Mesendoderm (in vitro differentiated cells): ENCODE measurements at regions not wholly inside any gene's neighbourhood (a gene's known extent, or its start where the extent isn't known, plus 50 kb on each side); places are given as distances from the start of the nearest gene placed in this dataset.

Source experiments
- DNase-seq: peaks from one replicate; pipeline ENCODE4 v3.0.0; 2013
- H2AK5ac ChIP-seq: 2 replicates; pipeline ENCODE4 v1.6.1; 2013; ENCODE audit warnings: low read length, inconsistent platforms
- H2BK120ac ChIP-seq: 2 replicates; pipeline ENCODE4 v1.6.1; 2013; ENCODE audit warnings: low read depth, mild to moderate bottlenecking, low read length, moderate library complexity, mixed read lengths
- H2BK15ac ChIP-seq: replicated peaks from 2 replicates; pipeline ENCODE4 v1.6.1; 2013; ENCODE audit warnings: low read depth, mild to moderate bottlenecking, moderate library complexity
- H2BK5ac ChIP-seq: 2 replicates; pipeline ENCODE4 v1.6.1; 2013; ENCODE audit warnings: low read length, inconsistent platforms
- H3K18ac ChIP-seq: 2 replicates; pipeline ENCODE4 v1.6.1; 2013; ENCODE audit warnings: mild to moderate bottlenecking, low read length, mixed read lengths
- H3K23ac ChIP-seq: one replicate; pipeline ENCODE4 v1.6.1; 2013; ENCODE audit warnings: low read length
- H3K27ac ChIP-seq: 2 replicates; pipeline ENCODE4 v1.5.1; 2013; ENCODE audit warnings: low read depth, mild to moderate bottlenecking, inconsistent platforms, low read length, moderate library complexity
- H3K27me3 ChIP-seq: 2 replicates; pipeline ENCODE4 v1.6.1; 2013; ENCODE audit warnings: low read length, control low read depth, mild to moderate bottlenecking, inconsistent platforms; ENCODE audit not compliant: insufficient read depth, poor library complexity
- H3K36me3 ChIP-seq: 2 replicates; pipeline ENCODE4 v1.6.1; 2013; ENCODE audit warnings: low read length, inconsistent platforms; ENCODE audit not compliant: control insufficient read depth, insufficient read depth
- H3K4ac ChIP-seq: one replicate; pipeline ENCODE4 v1.6.1; 2013; ENCODE audit warnings: low read depth, mild to moderate bottlenecking, low read length, moderate library complexity
- H3K4me1 ChIP-seq: 2 replicates; pipeline ENCODE4 v1.6.1; 2013; ENCODE audit warnings: low read depth, low read length, inconsistent platforms; ENCODE audit not compliant: control insufficient read depth
- H3K4me2 ChIP-seq: 2 replicates; pipeline ENCODE4 v1.6.1; 2013; ENCODE audit warnings: low read length
- H3K4me3 ChIP-seq: 2 replicates; pipeline ENCODE4 v1.5.1; 2013; ENCODE audit warnings: mild to moderate bottlenecking, low read length
- H3K56ac ChIP-seq: one replicate; pipeline ENCODE4 v1.6.1; 2013; ENCODE audit warnings: low read length
- H3K79me1 ChIP-seq: 2 replicates; pipeline ENCODE4 v1.6.1; 2013; ENCODE audit warnings: low read length, inconsistent platforms
- H3K79me2 ChIP-seq: 2 replicates; pipeline ENCODE4 v1.6.1; 2013; ENCODE audit warnings: mild to moderate bottlenecking, low read length; ENCODE audit not compliant: control insufficient read depth, insufficient read depth
- H3K9ac ChIP-seq: 2 replicates; pipeline ENCODE4 v1.6.1; 2013; ENCODE audit warnings: low read length, inconsistent platforms
- H4K5ac ChIP-seq: one replicate; pipeline ENCODE4 v1.6.1; 2013; ENCODE audit warnings: low read length
- H4K8ac ChIP-seq: one replicate; pipeline ENCODE4 v1.6.1; 2013; ENCODE audit warnings: low read depth, mild to moderate bottlenecking, control low read depth, low read length, moderate library complexity
- WGBS: extraction: QIAGEN DNeasy Blood & Tissue Kit; methylation state at CpG from one replicate; pipeline ENCODE4 v1.1.7; 2013; ENCODE audit warnings: low lambda C conversion rate, missing lambda C conversion rate; ENCODE audit not compliant: insufficient coverage; ENCODE audit errors: extremely low coverage; 5-methylcytosine and 5-hydroxymethylcytosine counted together

- no peaks in the 10 kb centered on the region for H3K27me3 ChIP-seq
These were observed 198.8 kb upstream of the FAT4 start for GRCh38 chr4:125115941-125116340.

DNA sequence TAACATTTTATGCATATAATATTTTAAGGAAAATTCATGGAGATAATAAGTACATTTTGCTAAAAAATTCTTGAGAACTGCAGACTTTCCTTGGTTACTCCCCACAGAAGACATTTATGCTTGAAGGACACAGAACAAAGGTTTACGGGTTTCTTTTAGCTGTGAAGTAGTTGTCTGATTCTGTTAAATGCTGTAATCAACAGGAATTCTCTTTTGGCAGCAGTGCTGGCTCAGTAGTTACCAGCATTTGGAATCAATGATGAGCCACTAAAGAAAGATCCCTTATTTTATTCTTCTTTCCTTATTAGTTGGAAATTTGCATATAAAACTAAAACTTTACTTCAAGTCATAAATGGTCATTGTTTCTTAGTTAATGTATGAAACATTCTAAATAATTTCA is 199.3 kb upstream of the FAT4 start:
- Histone ChIP-seq H3K79me1 (no peaks in the 10 kb centered on the region), H3K4me3 (no peak overlapping the region), H4K8ac (no peak overlapping the region), H3K79me2 (no peaks in the 10 kb centered on the region), H3K56ac (no peak overlapping the region), H2BK15ac (no peak overlapping the region), H3K4me1 (no peaks in the 10 kb centered on the region), H2AK5ac (no peak overlapping the region), H3K9ac (no peak overlapping the region), H3K18ac (no peak overlapping the region), H3K36me3 (no peaks in the 10 kb centered on the region), H3K27me3 (no peaks in the 10 kb centered on the region), H2BK120ac (no peak overlapping the region), H3K4me2 (no peak overlapping the region), H3K23ac (no peak overlapping the region), H3K4ac (no peak overlapping the region), H2BK5ac (no peak overlapping the region), H3K27ac (no peak overlapping the region), H4K5ac (no peak overlapping the region)
- DNase-seq = no peak
- WGBS = no CpG with 5 or more reads among the region's 1 CpG

More at GRCh38 chr4:125115941-125116340, 198.8 kb upstream of the FAT4 start:
- Histone ChIP-seq H3K23ac (no peak overlapping the region), H3K4me3 (no peak overlapping the region), H2AK5ac (no peak overlapping the region), H3K36me3 (no peaks in the 10 kb centered on the region), H3K4ac (no peak overlapping the region), H3K9ac (no peak overlapping the region), H3K79me2 (no peaks in the 10 kb centered on the region), H2BK15ac (no peak overlapping the region), H2BK5ac (no peak overlapping the region), H2BK120ac (no peak overlapping the region), H3K18ac (no peak overlapping the region), H3K79me1 (no peaks in the 10 kb centered on the region), H3K27ac (no peak overlapping the region), H3K4me1 (no peaks in the 10 kb centered on the region), H4K5ac (no peak overlapping the region), H3K56ac (no peak overlapping the region), H3K4me2 (no peak overlapping the region), H4K8ac (no peak overlapping the region)
- no CpG with 5 or more reads among the region's 5 CpGs for WGBS
- no peak for DNase-seq

- no peak overlapping the region for H3K4me3 ChIP-seq
- no peak overlapping the region for H2AK5ac ChIP-seq
- no peaks in the 10 kb centered on the region for H3K79me1 ChIP-seq
- H3K27ac ChIP-seq = no peak overlapping the region
- no peak overlapping the region for H3K9ac ChIP-seq
- H3K79me2 ChIP-seq = no peaks in the 10 kb centered on the region
- H2BK120ac ChIP-seq = no peak overlapping the region
- no peak overlapping the region for H4K5ac ChIP-seq
- H3K27me3 ChIP-seq = no peaks in the 10 kb centered on the region
- H4K8ac ChIP-seq = no peak overlapping the region
- H3K18ac ChIP-seq = no peak overlapping the region
- no peak overlapping the region for H3K4me2 ChIP-seq
- H3K23ac ChIP-seq = no peak overlapping the region
- H2BK15ac ChIP-seq = no peak overlapping the region
- WGBS = no CpG with 5 or more reads among the region's 3 CpGs
- H3K56ac ChIP-seq = no peak overlapping the region
- no peaks in the 10 kb centered on the region for H3K36me3 ChIP-seq
- no peak overlapping the region for H3K4ac ChIP-seq
- H2BK5ac ChIP-seq = no peak overlapping the region
- H3K4me1 ChIP-seq = no peaks in the 10 kb centered on the region
- no peak for DNase-seq
These were observed 202.2 kb upstream of the FAT4 start for GRCh38 chr4:125112536-125112935.

DNA sequence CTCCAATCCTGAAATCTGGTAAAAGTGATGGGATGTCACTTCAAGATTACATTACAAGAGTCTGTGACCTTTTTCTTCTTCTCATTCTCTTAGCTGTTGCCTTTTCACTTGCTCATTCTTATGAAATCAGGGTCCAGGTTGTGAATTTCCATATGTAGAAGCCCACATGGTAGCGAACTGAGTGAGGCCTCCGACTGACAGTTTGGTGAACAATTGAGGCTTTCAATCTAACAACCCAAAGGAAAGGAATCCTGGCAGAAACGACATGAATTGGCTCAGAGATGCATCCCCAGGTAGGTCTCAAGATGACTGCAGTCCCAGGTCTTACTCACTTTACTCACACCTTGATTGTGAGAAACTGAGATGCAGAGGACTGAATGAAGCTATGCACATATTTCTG is 203.4 kb upstream of the FAT4 start:
- no peak overlapping the region for H3K56ac ChIP-seq
- no peak overlapping the region for H4K5ac ChIP-seq
- H3K18ac ChIP-seq = no peak overlapping the region
- no peak overlapping the region for H3K23ac ChIP-seq
- WGBS = no CpG with 5 or more reads among the region's 3 CpGs
- no peak overlapping the region for H3K4me2 ChIP-seq
- H3K4me3 ChIP-seq = no peak overlapping the region
- H3K36me3 ChIP-seq = no peaks in the 10 kb centered on the region
- no peak overlapping the region for H2BK120ac ChIP-seq
- no peak overlapping the region for H3K9ac ChIP-seq
- no peak overlapping the region for H3K4ac ChIP-seq
- H2BK15ac ChIP-seq = no peak overlapping the region
- no peak overlapping the region for H3K27ac ChIP-seq
- H3K79me2 ChIP-seq = no peaks in the 10 kb centered on the region
- no peaks in the 10 kb centered on the region for H3K27me3 ChIP-seq
- H3K4me1 ChIP-seq = no peaks in the 10 kb centered on the region
- no peaks in the 10 kb centered on the region for H3K79me1 ChIP-seq
- no peak for DNase-seq
- H4K8ac ChIP-seq = no peak overlapping the region
- H2AK5ac ChIP-seq = no peak overlapping the region
- H2BK5ac ChIP-seq = no peak overlapping the region

GRCh38 chr4:125105561-125105960 is 209.2 kb upstream of the FAT4 start:
- Histone ChIP-seq H4K5ac (no peak overlapping the region), H3K27me3 (no peaks in the 10 kb centered on the region), H3K79me2 (no peaks in the 10 kb centered on the region), H2AK5ac (no peak overlapping the region), H3K27ac (no peak overlapping the region), H3K56ac (no peak overlapping the region), H2BK120ac (no peak overlapping the region), H2BK15ac (no peak overlapping the region), H3K4me2 (no peak overlapping the region), H3K23ac (no peak overlapping the region), H3K4me1 (no peaks in the 10 kb centered on the region), H3K4ac (no peak overlapping the region), H4K8ac (no peak overlapping the region), H3K79me1 (no peaks in the 10 kb centered on the region), H3K36me3 (no peaks in the 10 kb centered on the region), H3K4me3 (no peak overlapping the region), H2BK5ac (no peak overlapping the region), H3K9ac (no peak overlapping the region), H3K18ac (no peak overlapping the region)
- 100% methylated on average over 2 of the region's 2 CpGs for WGBS
- DNase-seq = no peak

GRCh38 chr4:125104616-125105015 is 210.1 kb upstream of the FAT4 start:
- Histone ChIP-seq H3K4me1 (no peaks in the 10 kb centered on the region), H4K8ac (no peak overlapping the region), H3K23ac (no peak overlapping the region), H3K18ac (no peak overlapping the region), H3K79me2 (no peaks in the 10 kb centered on the region), H3K4me2 (no peak overlapping the region), H3K56ac (no peak overlapping the region), H3K27me3 (no peaks in the 10 kb centered on the region), H2BK5ac (no peak overlapping the region), H3K36me3 (no peaks in the 10 kb centered on the region), H3K4me3 (no peak overlapping the region), H2AK5ac (no peak overlapping the region), H3K9ac (no peak overlapping the region), H3K79me1 (no peaks in the 10 kb centered on the region), H4K5ac (no peak overlapping the region), H2BK120ac (no peak overlapping the region), H2BK15ac (no peak overlapping the region), H3K27ac (no peak overlapping the region), H3K4ac (no peak overlapping the region)
- WGBS = no CpG with 5 or more reads among the region's 2 CpGs
- no peak for DNase-seq
